GM23338 (cell line): ENCODE measurements at regions not wholly inside any gene's neighbourhood (a gene's known extent, or its start where the extent isn't known, plus 50 kb on each side); places are given as distances from the start of the nearest gene placed in this dataset.

ENCODE experiments used
- ATAC-seq: fragments of 200-7000 bp; cut with Tn5 transposase; 3 replicates; pipeline ENCODE4 v1.9.1; 2020
- DNase-seq: peaks from one replicate; pipeline ENCODE4 v3.0.0-alpha.2; 2015; ENCODE audit warnings: low spot score
- H2AFZ ChIP-seq: fragments of 200-600 bp; sonication (generic); 2 replicates; pipeline ENCODE4 v1.8.0; 2016; ENCODE audit warnings: antibody characterized with exemption, mild to moderate bottlenecking, moderate library complexity
- H3F3A ChIP-seq: fragments of 200-600 bp; sonication (generic); replicated peaks from 2 replicates; pipeline ENCODE4 v1.8.0; 2017; ENCODE audit warnings: antibody characterized with exemption, mixed run types, low read depth
- H3K27ac ChIP-seq: fragments of 200-600 bp; sonication (generic); 2 replicates; pipeline ENCODE4 v1.6.1; 2016; ENCODE audit warnings: low read depth
- H3K27me3 ChIP-seq: fragments of 200-600 bp; sonication (generic); 2 replicates; pipeline ENCODE4 v1.8.0; 2016; ENCODE audit warnings: mild to moderate bottlenecking, mixed run types, moderate library complexity; ENCODE audit not compliant: insufficient read depth
- H3K36me3 ChIP-seq: fragments of 200-600 bp; sonication (generic); 2 replicates; pipeline ENCODE4 v1.8.0; 2016; ENCODE audit warnings: mild to moderate bottlenecking; ENCODE audit not compliant: insufficient read depth
- H3K4me1 ChIP-seq: fragments of 200-600 bp; sonication (generic); 2 replicates; pipeline ENCODE4 v1.8.0; 2016; ENCODE audit warnings: mild to moderate bottlenecking, moderate library complexity; ENCODE audit not compliant: insufficient read depth
- H3K4me2 ChIP-seq: fragments of 200-600 bp; sonication (generic); 2 replicates; pipeline ENCODE4 v1.7.1; 2017; ENCODE audit warnings: mixed run types
- H3K4me3 ChIP-seq: fragments of 200-600 bp; sonication (generic); 2 replicates; pipeline ENCODE4 v1.6.1; 2016; ENCODE audit warnings: mixed run types
- H3K79me2 ChIP-seq: fragments of 200-600 bp; sonication (generic); replicated peaks from 2 replicates; pipeline ENCODE4 v1.8.0; 2017; ENCODE audit warnings: mild to moderate bottlenecking; ENCODE audit not compliant: insufficient read depth
- H3K9me2 ChIP-seq: fragments of 200-600 bp; sonication (generic); 2 replicates; pipeline ENCODE4 v1.8.0; 2017; ENCODE audit not compliant: insufficient read depth
- H4K20me1 ChIP-seq: fragments of 200-600 bp; sonication (generic); replicated peaks from 2 replicates; pipeline ENCODE4 v1.8.0; 2017; ENCODE audit warnings: mild to moderate bottlenecking; ENCODE audit not compliant: insufficient read depth
- H3K27ac Mint-ChIP-seq: 2 replicates; pipeline ENCODE4 v1.8.0; 2020; ENCODE audit warnings: inconsistent platforms, mild to moderate bottlenecking, moderate library complexity, mixed read lengths
- H3K27me3 Mint-ChIP-seq: 3 replicates; pipeline ENCODE4 v1.8.0; 2022; ENCODE audit warnings: low read depth, mild to moderate bottlenecking, moderate library complexity, mixed read lengths, inconsistent platforms; ENCODE audit not compliant: insufficient read depth, poor library complexity
- H3K36me3 Mint-ChIP-seq: 3 replicates; pipeline ENCODE4 v1.8.0; 2021; ENCODE audit warnings: low read depth, mild to moderate bottlenecking, inconsistent platforms, moderate library complexity, mixed read lengths
- H3K4me1 Mint-ChIP-seq: 3 replicates; pipeline ENCODE4 v1.8.0; 2020; ENCODE audit warnings: mild to moderate bottlenecking, inconsistent platforms, mixed read lengths
- H3K4me3 Mint-ChIP-seq: 3 replicates; pipeline ENCODE4 v1.8.0; 2021; ENCODE audit warnings: moderate library complexity, mild to moderate bottlenecking, inconsistent platforms, mixed read lengths
- H3K9me3 Mint-ChIP-seq: 3 replicates; pipeline ENCODE4 v1.8.0; 2020; ENCODE audit warnings: moderate library complexity, mild to moderate bottlenecking, inconsistent platforms, mixed read lengths
- CREB1 ChIP-seq: fragments of 250-450 bp; sonication (Bioruptor Pico); IDR thresholded peaks from 2 replicates; pipeline ENCODE4 v1.5.0; 2020; ENCODE audit warnings: low read depth, mild to moderate bottlenecking, moderate library complexity
- CTCF ChIP-seq, 2 experiments: fragments of 200-600 bp in 1 of 2; sonication (generic) in 1 of 2; conservative IDR thresholded peaks; 2 replicates each; pipeline versions ENCODE4 v1.5.1 to v1.6.1; 2016 to 2017; ENCODE audit warnings: antibody characterized with exemption in 2 of 2, low read depth in 2 of 2, mild to moderate bottlenecking in 2 of 2, moderate library complexity in 1 of 2
- EZH2phosphoT487 ChIP-seq: fragments of 200-600 bp; sonication (generic); IDR thresholded peaks from one replicate; pipeline ENCODE4 v1.8.1; 2018; ENCODE audit warnings: antibody characterized with exemption; ENCODE audit not compliant: unreplicated experiment
- JUNB ChIP-seq: IDR thresholded peaks from one replicate; pipeline ENCODE4 v1.6.1; 2016; ENCODE audit warnings: antibody characterized with exemption; ENCODE audit not compliant: unreplicated experiment
- REST ChIP-seq: IDR thresholded peaks from one replicate; pipeline ENCODE4 v1.6.1; 2018; ENCODE audit warnings: antibody characterized with exemption; ENCODE audit not compliant: unreplicated experiment
- STAT1 ChIP-seq: IDR thresholded peaks from one replicate; pipeline ENCODE4 v1.6.1; 2016; ENCODE audit warnings: antibody characterized with exemption; ENCODE audit not compliant: unreplicated experiment
- ZNF114 ChIP-seq: fragments of 250-450 bp; sonication (Bioruptor Pico); IDR thresholded peaks from 2 replicates; pipeline ENCODE4 v1.5.0; 2020; ENCODE audit warnings: mild to moderate bottlenecking, moderate library complexity
- ZNF331 ChIP-seq: fragments of 250-450 bp; sonication (Bioruptor Pico); IDR thresholded peaks from 2 replicates; pipeline ENCODE4 v1.5.0; 2020; ENCODE audit warnings: low read depth, mild to moderate bottlenecking, moderate library complexity
- ZNF462 ChIP-seq: fragments of 250-450 bp; sonication (Bioruptor Pico); IDR thresholded peaks from 2 replicates; pipeline ENCODE4 v1.5.0; 2020; ENCODE audit warnings: mild to moderate bottlenecking, moderate library complexity

GRCh38 chr1:162982364-162982763 is 86.8 kb upstream of the RGS4 start (continued):
- no peak for TF ChIP-seq REST
- TF ChIP-seq EZH2phosphoT487, result no peak

GRCh38 chr1:162977944-162978568 is 91.1 kb upstream of the RGS4 start:
- peaks cover 5% of the 10 kb centered on the region; the same call in 2 of the 3 replicates for H3K4me1 Mint-ChIP-seq
- TF ChIP-seq STAT1, result no peak
- TF ChIP-seq ZNF462 (CRISPR knock-in tag), result no peak
- no peak for TF ChIP-seq REST
- no peak for TF ChIP-seq EZH2phosphoT487
- no peak for TF ChIP-seq JUNB
- no peak for TF ChIP-seq ZNF114 (CRISPR knock-in tag)
- no peak for TF ChIP-seq ZNF331
- TF ChIP-seq CREB1 (CRISPR knock-in tag), result no peak
- TF ChIP-seq CTCF (conservative IDR thresholded peaks at IDR 0.05; ENCODE audit: low read depth in 2 of 2), result no peak

More at GRCh38 chr1:162977944-162978568, 91.1 kb upstream of the RGS4 start:
- Histone ChIP-seq H3K4me3 (no peak overlapping the region), H3K9me2 (peaks cover 16% of the 10 kb centered on the region; the same call in 1 of the 2 replicates), H3K79me2 (no peaks in the 10 kb centered on the region), H3K4me1 (peaks cover 11% of the 10 kb centered on the region; the same call in 1 of the 2 replicates), H3K27me3 (no peaks in the 10 kb centered on the region), H3F3A (no peaks in the 10 kb centered on the region), H3K4me2 (no peak overlapping the region), H3K36me3 (no peaks in the 10 kb centered on the region), H2AFZ (peak overlapping the region; percentile 81), H4K20me1 (no peaks in the 10 kb centered on the region), H3K27ac (no peak overlapping the region)
- H3K4me3 Mint-ChIP-seq, result no peak overlapping the region
- no peak for ATAC-seq
- H3K27ac Mint-ChIP-seq, result no peak overlapping the region
- peak; percentile 2 for DNase-seq
- H3K9me3 Mint-ChIP-seq, result no peaks in the 10 kb centered on the region
- H3K36me3 Mint-ChIP-seq, result no peaks in the 10 kb centered on the region
- peaks cover 2% of the 10 kb centered on the region for H3K27me3 Mint-ChIP-seq
